GM21576 (cell line): ENCODE measurements at regions not wholly inside any gene's neighbourhood (a gene's known extent, or its start where the extent isn't known, plus 50 kb on each side); places are given as distances from the start of the nearest gene placed in this dataset.
"Not testable (repeated sequence)": the region's sequence is repeated elsewhere in the genome, so short reads cannot be mapped to it uniquely, and the experiment has no call there.

Experiments used
- ATAC-seq: cut with Tn5 transposase; IDR thresholded peaks from one replicate; pipeline ENCODE4 v1.9.1; 2021; ENCODE audit warnings: mild to moderate bottlenecking, moderate library complexity; ENCODE audit not compliant: unreplicated experiment

GRCh38 chr11:41675205-41675604 is 215.8 kb upstream of the LRRC4C start:
- no peak for ATAC-seq

GRCh38 chr11:41713030-41713429 is 253.6 kb upstream of the LRRC4C start:
- ATAC-seq, result no peak

- ATAC-seq, result no peak
These were observed 254.6 kb upstream of the LRRC4C start for GRCh38 chr11:41714101-41714500.

GRCh38 chr11:41716862-41717261 is 257.4 kb upstream of the LRRC4C start:
- no peak for ATAC-seq

- ATAC-seq, result no peak
These were observed 261.3 kb upstream of the LRRC4C start for GRCh38 chr11:41720761-41721160.

GRCh38 chr11:41728161-41728560 is 268.7 kb upstream of the LRRC4C start:
- not testable (repeated sequence) for ATAC-seq

- ATAC-seq, result no peak
These were observed 315.8 kb upstream of the LRRC4C start for GRCh38 chr11:41775296-41775695.

GRCh38 chr11:41779401-41779960 is 320.0 kb upstream of the LRRC4C start:
- no peak for ATAC-seq

GRCh38 chr11:41781441-41781840 is 322.0 kb upstream of the LRRC4C start:
- no peak for ATAC-seq

- ATAC-seq, result no peak
These were observed 325.3 kb upstream of the LRRC4C start for GRCh38 chr11:41784513-41785335.

- no peak for ATAC-seq
These were observed 326.6 kb upstream of the LRRC4C start for GRCh38 chr11:41786087-41786486.

- no peak for ATAC-seq
These were observed 328.7 kb upstream of the LRRC4C start for GRCh38 chr11:41788177-41788576.

GRCh38 chr11:41789376-41789775 is 329.9 kb upstream of the LRRC4C start:
- ATAC-seq, result no peak

GRCh38 chr11:41795004-41795403 is 335.6 kb upstream of the LRRC4C start:
- ATAC-seq, result no peak

GRCh38 chr11:41799754-41800153 is 340.3 kb upstream of the LRRC4C start:
- ATAC-seq, result no peak

GRCh38 chr11:41803895-41804294 is 344.4 kb upstream of the LRRC4C start:
- no peak for ATAC-seq

GRCh38 chr11:41816396-41816795 is 356.9 kb upstream of the LRRC4C start:
- ATAC-seq, result no peak

- not testable (repeated sequence) for ATAC-seq
These were observed 364.8 kb upstream of the LRRC4C start for GRCh38 chr11:41824287-41824686.

- ATAC-seq, result no peak
These were observed 366.6 kb upstream of the LRRC4C start for GRCh38 chr11:41826085-41826484.

GRCh38 chr11:41836431-41836830 is 377.0 kb upstream of the LRRC4C start:
- ATAC-seq, result no peak

- no peak for ATAC-seq
These were observed 383.2 kb upstream of the LRRC4C start for GRCh38 chr11:41842673-41843072.

- ATAC-seq, result no peak
These were observed 385.6 kb upstream of the LRRC4C start for GRCh38 chr11:41845066-41845465.

- ATAC-seq, result no peak
These were observed 388.9 kb upstream of the LRRC4C start for GRCh38 chr11:41848349-41848748.
